H1 (cell line): ENCODE measurements at regions not wholly inside any gene's neighbourhood (a gene's known extent, or its start where the extent isn't known, plus 50 kb on each side); places are given as distances from the start of the nearest gene placed in this dataset.

Experiments
- EGR1 ChIP-seq: IDR thresholded peaks from 2 replicates; pipeline ENCODE4 v1.6.1; 2011; ENCODE audit warnings: low read depth, low read length, borderline replicate concordance
- SIN3A ChIP-seq, 2 experiments: IDR thresholded peaks in 1 of 2; conservative IDR thresholded peaks in 1 of 2; 2 replicates each; pipeline ENCODE4 v1.6.1; 2011 to 2012; ENCODE audit warnings: low read length in 2 of 2, improper control_type of control experiment in 1 of 2, low read depth in 1 of 2, mild to moderate bottlenecking in 1 of 2

GRCh38 chr6:27736686-27737085 lies 175.5 kb downstream of the OR2B2 start (continued):
- no peak for TF ChIP-seq EGR1
- TF ChIP-seq SIN3A (conservative IDR thresholded peaks at IDR 0.05 in 1 of 2, IDR thresholded peaks at IDR 0.05 in 1 of 2; ENCODE audit: low read depth in 1 of 2, low read length in 2 of 2) = no peak
